HEK293T (cell line): ENCODE measurements at regions not wholly inside any gene's neighbourhood (a gene's known extent, or its start where the extent isn't known, plus 50 kb on each side); places are given as distances from the start of the nearest gene placed in this dataset.
A peak's percentile ranks its signal among the peaks of the same experiment; 100 is the strongest.

Source experiments
- CTCF ChIA-PET: fragments of 350-600 bp; formaldehyde crosslinking; extraction: SDS; loops from one replicate; lab custom pipeline; 2021; ENCODE audit warnings: antibody characterized with exemption, inconsistent platforms; lab: Yijun Ruan, JAX
- POLR2A ChIA-PET: fragments of 350-600 bp; formaldehyde crosslinking; extraction: SDS; loops from one replicate; lab custom pipeline; 2020; ENCODE audit warnings: antibody characterized with exemption, inconsistent platforms; lab: Yijun Ruan, JAX
- DNase-seq: peaks from one replicate; pipeline ENCODE4 v3.0.0; 2012; ENCODE audit warnings: mixed read lengths; ENCODE audit errors: extremely low spot score
- ARNT ChIP-seq: fragments of 450-650 bp; IDR thresholded peaks from 2 replicates; pipeline ENCODE4 v1.6.1; 2017; ENCODE audit warnings: mild to moderate bottlenecking
- BHLHE40 ChIP-seq: fragments of 450-650 bp; IDR thresholded peaks from 2 replicates; pipeline ENCODE4 v1.6.1; 2016; ENCODE audit warnings: mild to moderate bottlenecking, moderate library complexity, borderline replicate concordance
- CTBP1 ChIP-seq: fragments of 450-650 bp; IDR thresholded peaks from 2 replicates; pipeline ENCODE4 v1.6.1; 2016; ENCODE audit warnings: borderline replicate concordance
- ELF4 ChIP-seq: fragments of 450-650 bp; IDR thresholded peaks from 2 replicates; pipeline ENCODE4 v1.6.1; 2017; ENCODE audit warnings: antibody characterized with exemption
- FOXA1 ChIP-seq: fragments of 450-650 bp; IDR thresholded peaks from 2 replicates; pipeline ENCODE4 v1.6.1; 2016; ENCODE audit warnings: mild to moderate bottlenecking
- FOXK2 ChIP-seq: fragments of 450-650 bp; IDR thresholded peaks from 2 replicates; pipeline ENCODE4 v1.6.1; 2016; ENCODE audit warnings: mild to moderate bottlenecking
- FOXM1 ChIP-seq: fragments of 450-650 bp; IDR thresholded peaks from 2 replicates; pipeline ENCODE4 v1.6.1; 2017; ENCODE audit warnings: mild to moderate bottlenecking, borderline replicate concordance
- HDGF ChIP-seq: fragments of 450-650 bp; IDR thresholded peaks from 2 replicates; pipeline ENCODE4 v1.6.1; 2017; ENCODE audit warnings: antibody characterized with exemption, borderline replicate concordance
- L3MBTL2 ChIP-seq: fragments of 450-650 bp; conservative IDR thresholded peaks from 2 replicates; pipeline ENCODE4 v1.6.1; 2016; ENCODE audit warnings: mild to moderate bottlenecking
- LEF1 ChIP-seq: fragments of 450-650 bp; IDR thresholded peaks from 2 replicates; pipeline ENCODE4 v1.6.1; 2017; ENCODE audit warnings: mild to moderate bottlenecking, borderline replicate concordance
- NFRKB ChIP-seq: fragments of 450-650 bp; IDR thresholded peaks from 2 replicates; pipeline ENCODE4 v1.6.1; 2016; ENCODE audit warnings: mild to moderate bottlenecking, moderate library complexity
- SP1 ChIP-seq: fragments of 450-650 bp; IDR thresholded peaks from 2 replicates; pipeline ENCODE4 v1.6.1; 2017
- SUZ12 ChIP-seq: fragments of 450-650 bp; IDR thresholded peaks from 2 replicates; pipeline ENCODE4 v1.6.1; 2016; ENCODE audit warnings: mild to moderate bottlenecking
- TARDBP ChIP-seq: fragments of 450-650 bp; IDR thresholded peaks from 2 replicates; pipeline ENCODE4 v1.6.1; 2016
- ZNF384 ChIP-seq: fragments of 450-650 bp; IDR thresholded peaks from 2 replicates; pipeline ENCODE4 v1.6.1; 2016
- TF ChIP-seq, protein P1 (sequence below): fragments of 450-650 bp; IDR thresholded peaks from 2 replicates; pipeline ENCODE4 v1.6.1; 2016

DNA sequence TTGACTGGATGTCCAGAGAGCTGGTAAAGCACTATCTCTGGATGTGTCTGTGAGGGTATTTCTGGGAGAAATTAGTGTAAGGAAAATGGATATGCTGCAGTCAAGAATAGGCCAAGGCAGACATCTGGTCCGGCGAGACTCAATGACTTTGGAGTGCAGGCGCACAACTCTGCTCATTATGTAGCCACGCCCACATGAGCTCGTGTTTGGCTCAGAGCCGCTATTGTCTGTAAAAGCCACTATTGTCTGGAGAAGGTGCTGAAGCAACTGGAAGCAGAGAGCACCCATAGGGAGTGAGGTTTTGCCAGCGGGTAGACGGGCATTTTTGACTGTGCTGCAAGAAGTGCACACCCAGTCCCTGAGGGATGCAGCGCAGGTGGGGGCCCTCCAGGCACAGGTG, 305.0 kb upstream of the POU3F2 start:
- ChIA-PET POLR2A (no interaction called here), CTCF (no interaction called here)
- TF ChIP-seq ELF4 (no peak), ARNT (no peak), FOXK2 (no peak), NFRKB (no peak), LEF1 (no peak), FOXA1 (no peak), FOXM1 (no peak), SUZ12 (no peak), ZNF384 (no peak)
- TF ChIP-seq, protein P1, sequence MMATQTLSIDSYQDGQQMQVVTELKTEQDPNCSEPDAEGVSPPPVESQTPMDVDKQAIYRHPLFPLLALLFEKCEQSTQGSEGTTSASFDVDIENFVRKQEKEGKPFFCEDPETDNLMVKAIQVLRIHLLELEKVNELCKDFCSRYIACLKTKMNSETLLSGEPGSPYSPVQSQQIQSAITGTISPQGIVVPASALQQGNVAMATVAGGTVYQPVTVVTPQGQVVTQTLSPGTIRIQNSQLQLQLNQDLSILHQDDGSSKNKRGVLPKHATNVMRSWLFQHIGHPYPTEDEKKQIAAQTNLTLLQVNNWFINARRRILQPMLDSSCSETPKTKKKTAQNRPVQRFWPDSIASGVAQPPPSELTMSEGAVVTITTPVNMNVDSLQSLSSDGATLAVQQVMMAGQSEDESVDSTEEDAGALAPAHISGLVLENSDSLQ: no peak
- no peak for DNase-seq

DNA sequence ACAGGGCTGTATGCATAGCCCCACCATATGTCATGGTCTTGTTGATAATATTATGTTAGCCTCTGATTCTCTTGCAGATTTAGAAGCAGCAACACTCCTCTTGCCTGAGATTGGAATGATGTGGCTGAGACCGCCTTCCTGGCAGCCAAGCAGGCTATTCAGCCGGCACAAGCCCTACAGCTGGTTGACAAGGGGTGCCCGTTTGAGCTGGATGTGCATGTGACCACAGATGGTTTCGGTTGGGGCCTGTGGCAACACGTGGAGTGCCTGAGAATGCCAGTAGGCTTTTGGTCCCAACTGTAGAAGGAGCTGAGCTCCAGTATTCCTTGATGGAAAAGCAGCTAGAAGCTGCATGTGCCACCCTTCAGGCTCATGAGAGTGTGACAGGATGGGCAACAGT, 303.6 kb upstream of the POU3F2 start:
- ChIA-PET CTCF (no interaction called here), POLR2A (no interaction called here)
- DNase-seq: no peak
- TF ChIP-seq NFRKB (no peak), BHLHE40 (no peak), ZNF384 (no peak), SUZ12 (no peak), TARDBP (no peak), CTBP1 (no peak)

DNA sequence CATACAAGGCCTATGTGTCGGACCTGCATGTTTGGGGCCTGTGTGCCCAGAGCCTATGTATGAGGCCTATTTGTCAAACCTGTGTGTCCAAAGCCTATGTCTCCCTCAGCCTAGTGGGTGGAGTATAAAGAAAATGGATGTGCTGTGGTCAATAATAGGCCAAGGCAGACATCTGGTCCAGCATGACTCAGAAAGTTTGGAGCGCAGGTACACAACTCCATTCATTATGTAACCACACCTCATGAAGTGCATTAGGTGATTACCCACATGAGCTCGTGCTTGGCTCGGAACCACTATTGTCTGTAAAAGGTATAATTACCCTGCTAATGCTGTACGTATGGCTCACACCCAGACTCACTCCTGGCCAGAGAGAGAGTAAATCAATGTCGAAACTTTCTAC, 302.4 kb upstream of the POU3F2 start:
- POLR2A ChIA-PET: no interaction called here
- CTCF ChIA-PET: no interaction called here
- TF ChIP-seq FOXK2 (no peak), LEF1 (no peak), SP1 (no peak), SUZ12 (no peak)
- no peak for DNase-seq

DNA sequence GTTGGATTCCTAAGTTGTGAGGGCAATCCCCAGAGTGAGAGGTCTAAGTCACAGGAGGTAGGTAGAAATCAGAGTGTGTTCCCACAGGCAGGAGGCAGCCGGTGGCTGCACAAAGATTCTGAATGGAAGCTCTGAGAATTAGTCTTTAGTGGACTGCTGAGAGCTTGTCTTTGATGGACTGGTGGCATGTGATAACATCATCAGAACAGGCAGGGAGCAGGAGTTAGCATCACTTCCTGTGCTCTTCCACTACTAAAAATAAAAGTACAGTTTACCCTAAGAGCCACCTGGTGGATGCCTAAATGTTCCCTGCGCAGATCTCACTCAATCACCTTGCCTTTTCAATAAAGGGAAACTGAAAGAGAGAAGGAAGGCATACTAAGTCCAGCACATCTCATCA, 294.6 kb upstream of the POU3F2 start:
- ChIA-PET CTCF (interaction anchor here (0.7 kb wide), 1 partner anchor 1521 kb away, joined by 3 read pairs; no protein-coding TSS in a partner anchor), POLR2A (no interaction called here)
- TF ChIP-seq ELF4: no peak
- no peak for TF ChIP-seq FOXM1
- TF ChIP-seq TARDBP: no peak
- no peak for TF ChIP-seq SUZ12
- TF ChIP-seq LEF1: no peak
- TF ChIP-seq NFRKB: no peak
- no peak for TF ChIP-seq FOXA1
- TF ChIP-seq FOXK2: no peak
- no peak for TF ChIP-seq CTBP1
- no peak for TF ChIP-seq L3MBTL2
- no peak for TF ChIP-seq ARNT
- TF ChIP-seq HDGF: no peak
- peak; percentile 24 for DNase-seq

DNA sequence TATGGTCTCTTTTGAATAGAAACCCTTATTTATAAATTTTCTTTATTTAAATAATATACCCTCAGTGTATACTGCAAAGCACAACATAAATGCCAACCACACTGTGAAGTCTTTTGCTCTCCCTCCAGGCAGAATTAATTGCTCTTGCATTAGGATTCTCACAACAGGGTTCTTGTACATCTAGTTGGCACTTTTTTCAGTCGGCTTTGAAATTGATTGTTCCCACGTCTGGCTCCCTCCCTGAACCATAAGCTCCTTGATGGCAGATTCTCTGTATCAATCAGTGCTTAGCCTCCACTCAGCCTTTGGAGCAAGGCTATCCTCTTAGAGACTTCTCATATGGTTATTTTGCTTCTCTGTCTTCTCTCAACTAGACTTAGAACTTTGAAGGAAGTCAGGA, 288.0 kb upstream of the POU3F2 start:
- no peak for DNase-seq
- CTCF ChIA-PET: no interaction called here
- no peak for TF ChIP-seq BHLHE40
- TF ChIP-seq, protein P1: no peak
- TF ChIP-seq ELF4: no peak
- TF ChIP-seq ZNF384: no peak
- no peak for TF ChIP-seq SP1
- TF ChIP-seq CTBP1: no peak
- TF ChIP-seq TARDBP: no peak
- TF ChIP-seq FOXK2: no peak
- no peak for TF ChIP-seq NFRKB
- no peak for TF ChIP-seq ARNT
- TF ChIP-seq LEF1: no peak
- TF ChIP-seq FOXM1: no peak
- no peak for TF ChIP-seq SUZ12
- TF ChIP-seq HDGF: no peak
- no peak for TF ChIP-seq FOXA1
- TF ChIP-seq L3MBTL2: no peak
- POLR2A ChIA-PET: no interaction called here

DNA sequence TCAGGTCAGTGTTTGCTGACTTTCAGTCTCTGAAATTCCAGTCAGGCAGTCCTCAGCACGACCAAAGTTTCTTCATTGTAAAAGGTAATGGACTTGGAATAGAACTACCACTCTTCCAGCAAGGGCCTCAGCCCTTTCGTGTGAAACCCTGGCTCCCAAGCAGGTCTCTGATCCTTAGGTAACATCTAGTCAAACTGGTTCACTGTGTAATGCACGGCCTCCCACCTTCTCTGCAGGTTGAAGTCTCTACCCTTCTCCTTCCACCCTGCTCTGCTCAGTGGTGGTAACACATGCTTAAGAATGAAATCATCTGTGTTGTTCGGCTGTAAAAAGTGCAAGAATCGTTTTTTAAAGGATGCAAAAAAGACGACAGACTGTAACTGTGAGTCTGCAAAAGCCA, 287.2 kb upstream of the POU3F2 start:
- TF ChIP-seq, protein P1: no peak
- TF ChIP-seq NFRKB (no peak), CTBP1 (no peak), L3MBTL2 (no peak), ELF4 (no peak), LEF1 (no peak), ZNF384 (no peak), SUZ12 (no peak), FOXM1 (no peak), ARNT (no peak), HDGF (no peak), SP1 (no peak), TARDBP (no peak), FOXK2 (no peak), FOXA1 (no peak), BHLHE40 (no peak)
- DNase-seq: no peak
- ChIA-PET CTCF (no interaction called here), POLR2A (no interaction called here)
